GM10248 (cell line): ENCODE measurements at regions not wholly inside any gene's neighbourhood (a gene's known extent, or its start where the extent isn't known, plus 50 kb on each side); places are given as distances from the start of the nearest gene placed in this dataset.

Source experiments
- CTCF ChIA-PET: fragments of 300-600 bp; sonication (Branson Sonifier 250); formaldehyde crosslinking; extraction: SDS; loops from one replicate; lab custom pipeline; 2021; ENCODE audit warnings: antibody characterized with exemption; lab: Yijun Ruan, JAX
- POLR2A ChIA-PET: fragments of 350-650 bp; sonication (Branson Sonifier 250); formaldehyde crosslinking; extraction: SDS; loops from one replicate; lab custom pipeline; 2020; ENCODE audit warnings: antibody characterized with exemption; lab: Yijun Ruan, JAX
- DNase-seq: peaks from one replicate; pipeline ENCODE4 v3.0.0; 2012; ENCODE audit errors: extremely low spot score
- CTCF ChIP-seq: IDR thresholded peaks from 2 replicates; pipeline ENCODE4 v1.5.1; 2012; ENCODE audit warnings: mild to moderate bottlenecking, low read depth; ENCODE audit errors: extremely low read depth, missing control alignments, control extremely low read depth

- no peak for TF ChIP-seq CTCF
- CTCF ChIA-PET: interaction anchor here (1.5 kb wide), 1 partner anchor 44 kb away, joined by 3 read pairs; no protein-coding TSS in a partner anchor
- POLR2A ChIA-PET: no interaction called here
- no peak for DNase-seq
Measured at GRCh38 chr5:99929806-99930135, 605.4 kb upstream of the FAM174A start.

GRCh38 chr5:99929067-99929805, 605.9 kb upstream of the FAM174A start:
- DNase-seq: no peak
- TF ChIP-seq CTCF: no peak
- ChIA-PET CTCF (interaction anchor here (1.0 to 1.5 kb wide), 3 partner anchors 10 to 44 kb away, joined by 3 to 4 read pairs (median 3); no protein-coding TSS in a partner anchor), POLR2A (no interaction called here)

GRCh38 chr5:99928490-99928889, 606.7 kb upstream of the FAM174A start:
- ChIA-PET CTCF (interaction anchor here (1.0 to 1.5 kb wide), 3 partner anchors 9 to 45 kb away, joined by 3 to 4 read pairs (median 3); no protein-coding TSS in a partner anchor), POLR2A (no interaction called here)
- no peak for TF ChIP-seq CTCF
- DNase-seq: no peak

- POLR2A ChIA-PET: no interaction called here
- CTCF ChIA-PET: no interaction called here
- DNase-seq: no peak
- no peak for TF ChIP-seq CTCF
Measured at GRCh38 chr5:99926463-99926862, 608.7 kb upstream of the FAM174A start.

- no peak for DNase-seq
- ChIA-PET POLR2A (no interaction called here), CTCF (no interaction called here)
- no peak for TF ChIP-seq CTCF
Measured at GRCh38 chr5:99922386-99922785, 612.8 kb upstream of the FAM174A start.

GRCh38 chr5:99911971-99912370, 623.2 kb upstream of the FAM174A start:
- no peak for DNase-seq
- ChIA-PET POLR2A (no interaction called here), CTCF (no interaction called here)
- no peak for TF ChIP-seq CTCF

GRCh38 chr5:99906776-99907175, 628.4 kb upstream of the FAM174A start:
- CTCF ChIA-PET: no interaction called here
- no peak for TF ChIP-seq CTCF
- DNase-seq: no peak
- POLR2A ChIA-PET: no interaction called here
